ENCODE measurements at regions not wholly inside any gene's neighbourhood (a gene's known extent, or its start where the extent isn't known, plus 50 kb on each side); places are given as distances from the start of the nearest gene placed in this dataset.

DNA sequence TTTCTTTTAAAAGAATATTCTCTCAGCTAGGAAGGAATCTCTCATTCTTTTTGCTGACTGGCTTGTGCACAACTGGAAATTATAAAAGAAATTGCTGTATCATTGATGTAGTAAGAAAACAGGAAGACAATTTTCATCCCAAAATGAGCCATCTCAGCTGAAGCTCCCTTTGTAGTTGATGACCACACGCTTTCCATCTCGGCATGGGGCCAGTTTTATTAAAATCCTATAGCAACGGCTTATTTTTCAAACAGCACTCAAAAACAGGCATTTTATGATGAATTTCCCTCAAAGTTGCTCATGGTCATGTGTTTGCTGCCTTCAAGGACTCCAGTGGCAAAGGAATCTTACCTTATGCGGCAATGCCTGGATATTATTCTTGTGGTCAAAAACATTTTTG is 62.4 kb upstream of the GLIS3 start:
- H3K4me3 ChIP-seq (ENCODE audit: low read length), result no peak overlapping the region
- no peaks in the 10 kb centered on the region for H3K36me3 ChIP-seq (ENCODE audit: control insufficient read depth, insufficient read depth, low read length)
- H3K27ac ChIP-seq (ENCODE audit: low read length), result no peak overlapping the region
- H3K27me3 ChIP-seq (ENCODE audit: control insufficient read depth, insufficient read depth, low read length), result no peaks in the 10 kb centered on the region
- H3K4me1 ChIP-seq (ENCODE audit: control insufficient read depth, insufficient read depth, low read length), result no peaks in the 10 kb centered on the region
- no CpG with 5 or more reads among the region's 4 CpGs for WGBS (ENCODE audit: insufficient coverage, low lambda C conversion rate)
- no peak for DNase-seq
- no peaks in the 10 kb centered on the region for H3K9me3 ChIP-seq (ENCODE audit: control insufficient read depth, low read depth, low read length)

DNA sequence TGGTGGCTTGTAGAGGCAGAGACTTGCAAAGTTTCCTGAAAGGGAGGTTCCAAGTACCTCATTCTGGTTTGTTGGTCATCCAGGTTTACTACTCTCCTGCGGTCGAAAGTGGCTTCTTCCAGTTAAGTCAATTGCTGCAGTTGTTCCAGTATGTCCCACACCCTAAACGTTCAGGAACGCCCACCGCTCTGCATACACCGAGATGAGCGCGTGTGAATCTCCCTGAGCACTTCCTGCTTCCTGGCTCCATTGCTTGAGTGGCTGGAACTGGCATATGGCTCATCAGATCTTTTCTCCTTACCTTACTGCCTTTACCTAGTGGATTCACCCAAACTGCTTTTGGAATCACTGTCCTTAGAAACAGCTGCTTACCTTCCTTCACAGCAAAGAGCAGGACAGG is 59.1 kb upstream of the GLIS3 start:
- Histone ChIP-seq H3K9me3 (ENCODE audit: control insufficient read depth, low read depth, low read length) (no peaks in the 10 kb centered on the region), H3K4me3 (ENCODE audit: low read length) (no peak overlapping the region), H3K4me1 (ENCODE audit: control insufficient read depth, insufficient read depth, low read length) (no peaks in the 10 kb centered on the region), H3K27me3 (ENCODE audit: control insufficient read depth, insufficient read depth, low read length) (no peaks in the 10 kb centered on the region), H3K36me3 (ENCODE audit: control insufficient read depth, insufficient read depth, low read length) (no peaks in the 10 kb centered on the region), H3K27ac (ENCODE audit: low read length) (no peak overlapping the region)
- 98% methylated on average over 6 of the region's 8 CpGs for WGBS (ENCODE audit: insufficient coverage, low lambda C conversion rate)
- DNase-seq, result no peak

DNA sequence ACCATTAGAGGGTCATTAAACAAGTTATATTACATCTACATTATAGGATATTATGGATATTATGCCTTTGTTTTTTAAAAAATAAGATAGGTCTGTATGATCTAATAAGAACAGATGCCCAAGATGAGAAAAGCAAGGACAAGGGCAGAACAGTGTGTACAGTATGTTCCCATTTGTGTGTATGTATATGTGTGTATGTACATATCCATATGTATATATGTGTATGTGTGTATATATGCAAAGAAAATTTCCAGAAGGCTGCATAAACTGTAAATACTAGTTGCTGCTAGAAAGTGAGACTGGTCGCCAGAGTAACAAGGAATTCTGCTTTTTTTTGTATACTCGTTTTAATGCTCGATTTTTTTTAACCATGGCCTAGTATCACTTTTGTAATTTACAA is 58.1 kb upstream of the GLIS3 start:
- no peaks in the 10 kb centered on the region for H3K9me3 ChIP-seq (ENCODE audit: control insufficient read depth, low read depth, low read length)
- DNase-seq, result no peak
- WGBS (ENCODE audit: insufficient coverage, low lambda C conversion rate), result 73% methylated on average over 2 of the region's 3 CpGs

DNA sequence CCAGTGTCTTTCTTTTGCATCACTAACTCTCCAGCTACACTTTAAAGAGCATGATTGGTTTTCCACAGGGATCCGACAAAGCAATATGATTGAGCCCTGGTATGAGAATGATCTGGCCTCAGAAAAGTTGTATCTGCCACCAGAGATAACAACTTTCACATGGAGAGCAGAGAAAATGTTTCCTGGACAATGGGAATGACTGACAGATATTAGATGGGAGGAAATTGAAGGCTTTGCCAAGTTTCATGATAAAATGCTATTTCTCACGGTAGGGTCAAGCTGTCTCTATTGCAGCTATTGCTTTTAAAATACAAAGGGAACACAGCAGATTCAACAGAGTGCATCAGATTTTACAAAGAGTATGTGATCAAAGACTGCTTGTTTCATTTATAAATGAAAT is 56.4 kb upstream of the GLIS3 start:
- Histone ChIP-seq H3K4me3 (ENCODE audit: low read length) (no peak overlapping the region), H3K36me3 (ENCODE audit: control insufficient read depth, insufficient read depth, low read length) (no peaks in the 10 kb centered on the region), H3K9me3 (ENCODE audit: control insufficient read depth, low read depth, low read length) (no peaks in the 10 kb centered on the region), H3K27me3 (ENCODE audit: control insufficient read depth, insufficient read depth, low read length) (no peaks in the 10 kb centered on the region), H3K4me1 (ENCODE audit: control insufficient read depth, insufficient read depth, low read length) (peaks cover 8% of the 10 kb centered on the region), H3K27ac (ENCODE audit: low read length) (no peak overlapping the region)
- no peak for DNase-seq
- 80% methylated on average over 1 of the region's 2 CpGs for WGBS (ENCODE audit: insufficient coverage, low lambda C conversion rate)

More for the DNA sequence above, 58.1 kb upstream of the GLIS3 start:
- peaks cover 3% of the 10 kb centered on the region for H3K4me1 ChIP-seq (ENCODE audit: control insufficient read depth, insufficient read depth, low read length)
- no peak overlapping the region for H3K27ac ChIP-seq (ENCODE audit: low read length)
- H3K4me3 ChIP-seq (ENCODE audit: low read length), result no peak overlapping the region
- H3K27me3 ChIP-seq (ENCODE audit: control insufficient read depth, insufficient read depth, low read length), result no peaks in the 10 kb centered on the region
- no peaks in the 10 kb centered on the region for H3K36me3 ChIP-seq (ENCODE audit: control insufficient read depth, insufficient read depth, low read length)

DNA sequence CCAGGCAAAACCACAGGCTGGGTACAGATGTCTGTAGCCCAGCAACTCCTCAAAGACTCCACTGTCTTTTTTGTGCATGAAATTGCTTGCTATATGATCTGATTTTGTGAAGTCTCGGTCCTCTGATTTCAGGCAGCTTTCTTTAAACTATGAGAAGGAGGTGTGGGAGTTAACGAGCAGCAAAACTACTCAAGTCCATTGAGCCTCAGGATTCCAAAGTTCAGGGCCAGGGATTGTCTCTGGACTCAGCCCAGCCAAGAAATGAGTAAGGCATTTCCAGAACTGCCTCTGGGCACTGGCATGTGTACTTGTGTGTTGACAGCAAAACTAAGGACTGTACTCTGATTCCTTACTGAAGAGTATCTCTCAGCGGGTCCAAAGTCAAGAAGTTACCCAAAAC is 53.4 kb upstream of the GLIS3 start:
- H3K27me3 ChIP-seq (ENCODE audit: control insufficient read depth, insufficient read depth, low read length), result no peaks in the 10 kb centered on the region
- H3K4me3 ChIP-seq (ENCODE audit: low read length), result no peak overlapping the region
- peaks cover 8% of the 10 kb centered on the region for H3K4me1 ChIP-seq (ENCODE audit: control insufficient read depth, insufficient read depth, low read length)
- no peaks in the 10 kb centered on the region for H3K9me3 ChIP-seq (ENCODE audit: control insufficient read depth, low read depth, low read length)
- peak overlapping the region; percentile 72 for H3K27ac ChIP-seq (ENCODE audit: low read length)
- peak; percentile 62 to 81 for DNase-seq
- WGBS (ENCODE audit: insufficient coverage, low lambda C conversion rate), result no CpG with 5 or more reads among the region's 3 CpGs
- no peaks in the 10 kb centered on the region for H3K36me3 ChIP-seq (ENCODE audit: control insufficient read depth, insufficient read depth, low read length)

DNA sequence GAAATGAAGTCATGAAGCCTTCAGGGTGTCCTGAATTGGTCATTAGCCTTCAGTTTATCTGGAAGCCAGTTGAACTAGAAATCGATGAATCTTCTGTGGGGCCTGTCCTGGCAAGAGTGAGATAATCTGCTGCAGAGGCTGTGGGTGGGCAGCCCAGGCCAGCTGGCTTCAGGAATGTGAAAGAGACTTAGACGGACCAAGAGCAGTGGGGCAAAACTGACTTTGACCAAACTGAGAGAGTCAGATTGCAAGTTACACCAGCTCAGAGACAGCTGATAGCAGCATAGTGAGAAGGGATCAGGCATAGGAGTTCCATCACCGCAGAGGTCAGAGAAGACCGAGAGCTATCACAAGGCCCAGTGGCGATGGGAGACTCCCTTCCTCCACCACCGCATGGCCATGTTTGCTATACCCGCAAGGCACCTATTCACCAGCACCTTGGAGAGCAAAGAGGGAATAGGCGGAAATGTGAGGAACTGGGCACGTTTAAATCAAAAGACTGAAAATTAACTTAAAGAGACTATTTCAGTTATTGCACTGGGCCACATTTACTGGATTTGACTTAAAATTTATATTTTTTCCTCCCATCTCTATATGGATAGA is 50.0 kb upstream of the GLIS3 start:
- DNase-seq, result no peak
- 80% methylated on average over 1 of the region's 9 CpGs for WGBS (ENCODE audit: insufficient coverage, low lambda C conversion rate)
- H3K4me3 ChIP-seq (ENCODE audit: low read length), result no peak overlapping the region

More for the DNA sequence above, 50.0 kb upstream of the GLIS3 start:
- Histone ChIP-seq H3K27ac (ENCODE audit: low read length) (no peak overlapping the region), H3K27me3 (ENCODE audit: control insufficient read depth, insufficient read depth, low read length) (no peaks in the 10 kb centered on the region), H3K9me3 (ENCODE audit: control insufficient read depth, low read depth, low read length) (no peaks in the 10 kb centered on the region), H3K4me1 (ENCODE audit: control insufficient read depth, insufficient read depth, low read length) (peaks cover 11% of the 10 kb centered on the region), H3K36me3 (ENCODE audit: control insufficient read depth, insufficient read depth, low read length) (no peaks in the 10 kb centered on the region)

Measured in large intestine (tissue), 3 donors.